ENCODE measurements at regions not wholly inside any gene's neighbourhood (a gene's known extent, or its start where the extent isn't known, plus 50 kb on each side); places are given as distances from the start of the nearest gene placed in this dataset.

GRCh38 chr10:53111529-53111928 is 338.9 kb upstream of the MBL2 start:
- H3K36me3 ChIP-seq (ENCODE audit: insufficient read depth, low read length), result no peaks in the 10 kb centered on the region
- TF ChIP-seq POLR2AphosphoS5 (IDR thresholded peaks at IDR 0.05) (no peak), TAF1 (IDR thresholded peaks at IDR 0.05; ENCODE audit: low read depth) (no peak), CTCF (IDR thresholded peaks at IDR 0.05; ENCODE audit: poor library complexity, severe bottlenecking) (no peak), MXI1 (conservative IDR thresholded peaks at IDR 0.05; ENCODE audit: poor library complexity, severe bottlenecking) (no peak), SMC3 (conservative IDR thresholded peaks at IDR 0.05; ENCODE audit: poor library complexity) (no peak), RAD21 (conservative IDR thresholded peaks at IDR 0.05) (no peak), EZH2 (IDR thresholded peaks at IDR 0.05; ENCODE audit: borderline replicate concordance, insufficient read depth, low read length, poor library complexity, severe bottlenecking) (no peak), REST (IDR thresholded peaks at IDR 0.05; ENCODE audit: borderline replicate concordance) (no peak), EP300 (conservative IDR thresholded peaks at IDR 0.05; ENCODE audit: poor library complexity, severe bottlenecking) (no peak)
- H4K20me1 ChIP-seq (ENCODE audit: insufficient read depth), result no peaks in the 10 kb centered on the region
- no peak overlapping the region for H3K9ac ChIP-seq (ENCODE audit: low read length)
- H3F3A ChIP-seq (ENCODE audit: insufficient read depth, low read length, poor library complexity, severe bottlenecking), result no peaks in the 10 kb centered on the region
- no peaks in the 10 kb centered on the region for H3K9me2 ChIP-seq (ENCODE audit: insufficient read depth, low read length)
- no peaks in the 10 kb centered on the region for H3K9me3 ChIP-seq (ENCODE audit: low read length)
- H3K4me2 ChIP-seq (ENCODE audit: low read length), result no peak overlapping the region
- no peak overlapping the region for H3K27ac ChIP-seq (ENCODE audit: low read length)
- H3K79me2 ChIP-seq (replicated peaks; ENCODE audit: insufficient read depth, low read length), result no peaks in the 10 kb centered on the region
- H3K27me3 ChIP-seq (ENCODE audit: insufficient read depth, low read depth, low read length), result no peaks in the 10 kb centered on the region
- H2AFZ ChIP-seq (ENCODE audit: low read depth, low read length), result no peak overlapping the region
- H3K4me3 ChIP-seq (ENCODE audit: low read length), result no peak overlapping the region

- TF ChIP-seq RAD21 (conservative IDR thresholded peaks at IDR 0.05) (no peak), EP300 (conservative IDR thresholded peaks at IDR 0.05; ENCODE audit: poor library complexity, severe bottlenecking) (no peak), TAF1 (IDR thresholded peaks at IDR 0.05; ENCODE audit: low read depth) (no peak), MXI1 (conservative IDR thresholded peaks at IDR 0.05; ENCODE audit: poor library complexity, severe bottlenecking) (no peak), CTCF (IDR thresholded peaks at IDR 0.05; ENCODE audit: poor library complexity, severe bottlenecking) (no peak), REST (IDR thresholded peaks at IDR 0.05; ENCODE audit: borderline replicate concordance) (no peak), SMC3 (conservative IDR thresholded peaks at IDR 0.05; ENCODE audit: poor library complexity) (no peak), EZH2 (IDR thresholded peaks at IDR 0.05; ENCODE audit: borderline replicate concordance, insufficient read depth, low read length, poor library complexity, severe bottlenecking) (no peak), POLR2AphosphoS5 (IDR thresholded peaks at IDR 0.05) (no peak)
These were observed 336.7 kb upstream of the MBL2 start for GRCh38 chr10:53109320-53109719.

More at GRCh38 chr10:53109320-53109719, 336.7 kb upstream of the MBL2 start:
- Histone ChIP-seq H3K9me2 (ENCODE audit: insufficient read depth, low read length) (no peaks in the 10 kb centered on the region), H3K9me3 (ENCODE audit: low read length) (no peaks in the 10 kb centered on the region), H3K36me3 (ENCODE audit: insufficient read depth, low read length) (no peaks in the 10 kb centered on the region), H3K4me2 (ENCODE audit: low read length) (no peak overlapping the region), H3K27ac (ENCODE audit: low read length) (no peak overlapping the region), H4K20me1 (ENCODE audit: insufficient read depth) (no peaks in the 10 kb centered on the region), H3F3A (ENCODE audit: insufficient read depth, low read length, poor library complexity, severe bottlenecking) (no peaks in the 10 kb centered on the region), H3K4me3 (ENCODE audit: low read length) (no peak overlapping the region), H3K27me3 (ENCODE audit: insufficient read depth, low read depth, low read length) (no peaks in the 10 kb centered on the region), H3K9ac (ENCODE audit: low read length) (no peak overlapping the region), H3K79me2 (replicated peaks; ENCODE audit: insufficient read depth, low read length) (no peaks in the 10 kb centered on the region), H2AFZ (ENCODE audit: low read depth, low read length) (no peak overlapping the region)
